Breast epithelium (tissue), 4 donors: ENCODE measurements at regions not wholly inside any gene's neighbourhood (a gene's known extent, or its start where the extent isn't known, plus 50 kb on each side); places are given as distances from the start of the nearest gene placed in this dataset.

Source experiments
- DNase-seq, 2 donors: peaks; one replicate each; pipeline ENCODE4 v3.0.0-alpha.2; 2019; ENCODE audit warnings: low spot score in 2 of 2
- H3K27ac ChIP-seq, 2 donors: fragments of 200-600 bp; sonication (generic) in 1 of 2; one replicate each; pipeline ENCODE4 v1.5.1; 2016 to 2019; ENCODE audit warnings: mild to moderate bottlenecking in 1 of 2
- H3K27me3 ChIP-seq, 2 donors: fragments of 200-600 bp; sonication (generic) in 1 of 2; one replicate each; pipeline versions ENCODE4 v1.5.1 to v1.6.0; 2017 to 2019; ENCODE audit warnings: control low read depth in 1 of 2, mild to moderate bottlenecking in 1 of 2
- H3K36me3 ChIP-seq: fragments of 200-600 bp; one replicate; pipeline ENCODE4 v1.5.1; 2019
- H3K4me1 ChIP-seq, 2 donors: fragments of 200-600 bp; sonication (generic); one replicate each; pipeline ENCODE4 v1.5.1; 2016 to 2019; ENCODE audit warnings: control low read depth in 1 of 2
- H3K4me3 ChIP-seq, 3 donors: fragments of 200-600 bp; sonication (generic); 1 replicate in 2 of 3; 2 replicates in 1 of 3; pipeline ENCODE4 v1.5.1; 2016 to 2019; ENCODE audit warnings: mild to moderate bottlenecking in 3 of 3, moderate library complexity in 2 of 3
- H3K9me3 ChIP-seq, 2 donors: fragments of 200-600 bp; sonication (generic) in 1 of 2; one replicate each; pipeline ENCODE4 v1.5.1; 2016 to 2019; ENCODE audit warnings: control low read depth in 1 of 2
- POLR2A ChIP-seq: fragments of 450-650 bp; IDR thresholded peaks from one replicate; pipeline ENCODE4 v1.6.1; 2016; ENCODE audit warnings: antibody characterized with exemption, mild to moderate bottlenecking, moderate library complexity
- POLR2AphosphoS5 ChIP-seq, 3 donors: sonication (generic); formaldehyde crosslinking; IDR thresholded peaks; one replicate each; pipeline ENCODE4 v1.6.1; 2017; ENCODE audit warnings: antibody characterized with exemption in 3 of 3
- intact Hi-C: fragments of 100-400 bp; cut with DNase I; formaldehyde crosslinking; loops from one replicate; pipeline ENCODE4 v1.15.1; 2023; ENCODE audit warnings: low total_unique reads
- TF ChIP-seq, protein P1 (sequence below), 3 donors: fragments of 450-650 bp; IDR thresholded peaks; one replicate each; pipeline ENCODE4 v1.5.1; 2016 to 2017; ENCODE audit warnings: antibody characterized with exemption in 3 of 3, mild to moderate bottlenecking in 3 of 3, moderate library complexity in 3 of 3

DNA sequence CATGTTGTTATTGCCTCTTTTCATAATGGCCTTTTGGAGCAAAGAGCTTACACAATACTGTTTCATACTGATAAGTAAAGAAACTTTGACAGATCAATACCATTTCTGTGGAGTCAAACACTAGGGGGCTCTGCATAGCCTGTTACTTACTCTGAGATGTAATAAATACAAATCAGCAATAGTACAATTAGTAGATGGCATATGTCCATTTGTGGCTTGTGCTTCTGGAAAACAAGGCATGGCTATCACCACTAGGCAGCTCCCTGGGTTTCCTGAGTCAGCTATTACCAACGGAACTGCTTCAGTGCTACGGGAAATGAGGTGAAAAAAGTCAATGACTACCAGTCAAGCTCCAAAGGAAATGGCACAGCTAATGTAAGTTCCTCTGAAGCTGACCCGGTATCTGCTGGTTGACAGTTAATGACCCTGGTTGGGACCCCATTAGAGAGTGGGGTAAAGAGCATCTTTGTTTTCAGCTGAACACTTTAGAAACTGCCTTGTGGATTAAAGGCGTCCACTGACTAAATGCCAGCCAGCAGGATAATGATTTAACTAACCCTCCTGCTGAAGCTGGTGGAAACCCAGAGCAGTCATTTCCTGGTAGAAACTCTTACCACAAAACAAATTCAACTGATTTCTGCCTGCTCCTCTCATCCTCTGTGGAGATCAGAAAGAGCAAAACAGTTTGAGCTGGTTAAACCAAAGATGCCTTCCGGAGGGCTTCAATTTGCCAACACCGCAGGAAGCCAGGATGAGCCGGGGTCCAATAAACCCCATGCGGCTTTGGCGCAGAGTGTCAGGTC lies 69.0 kb upstream of the FAM169A start:
- H3K4me1 ChIP-seq: no peaks in the 10 kb centered on the region
- no peaks in the 10 kb centered on the region for H3K9me3 ChIP-seq
- no peaks in the 10 kb centered on the region for H3K36me3 ChIP-seq
- no peak for DNase-seq
- no peak overlapping the region for H3K4me3 ChIP-seq
- intact Hi-C loops: no loop called here
- H3K27ac ChIP-seq: peak overlapping the region in 1 of 2 donors; percentile 20
- TF ChIP-seq, protein P1, sequence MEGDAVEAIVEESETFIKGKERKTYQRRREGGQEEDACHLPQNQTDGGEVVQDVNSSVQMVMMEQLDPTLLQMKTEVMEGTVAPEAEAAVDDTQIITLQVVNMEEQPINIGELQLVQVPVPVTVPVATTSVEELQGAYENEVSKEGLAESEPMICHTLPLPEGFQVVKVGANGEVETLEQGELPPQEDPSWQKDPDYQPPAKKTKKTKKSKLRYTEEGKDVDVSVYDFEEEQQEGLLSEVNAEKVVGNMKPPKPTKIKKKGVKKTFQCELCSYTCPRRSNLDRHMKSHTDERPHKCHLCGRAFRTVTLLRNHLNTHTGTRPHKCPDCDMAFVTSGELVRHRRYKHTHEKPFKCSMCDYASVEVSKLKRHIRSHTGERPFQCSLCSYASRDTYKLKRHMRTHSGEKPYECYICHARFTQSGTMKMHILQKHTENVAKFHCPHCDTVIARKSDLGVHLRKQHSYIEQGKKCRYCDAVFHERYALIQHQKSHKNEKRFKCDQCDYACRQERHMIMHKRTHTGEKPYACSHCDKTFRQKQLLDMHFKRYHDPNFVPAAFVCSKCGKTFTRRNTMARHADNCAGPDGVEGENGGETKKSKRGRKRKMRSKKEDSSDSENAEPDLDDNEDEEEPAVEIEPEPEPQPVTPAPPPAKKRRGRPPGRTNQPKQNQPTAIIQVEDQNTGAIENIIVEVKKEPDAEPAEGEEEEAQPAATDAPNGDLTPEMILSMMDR (IDR thresholded peaks at IDR 0.05): no peak
- TF ChIP-seq POLR2AphosphoS5 (IDR thresholded peaks at IDR 0.05): no peak
- no peak for TF ChIP-seq POLR2A
- no peaks in the 10 kb centered on the region for H3K27me3 ChIP-seq

DNA sequence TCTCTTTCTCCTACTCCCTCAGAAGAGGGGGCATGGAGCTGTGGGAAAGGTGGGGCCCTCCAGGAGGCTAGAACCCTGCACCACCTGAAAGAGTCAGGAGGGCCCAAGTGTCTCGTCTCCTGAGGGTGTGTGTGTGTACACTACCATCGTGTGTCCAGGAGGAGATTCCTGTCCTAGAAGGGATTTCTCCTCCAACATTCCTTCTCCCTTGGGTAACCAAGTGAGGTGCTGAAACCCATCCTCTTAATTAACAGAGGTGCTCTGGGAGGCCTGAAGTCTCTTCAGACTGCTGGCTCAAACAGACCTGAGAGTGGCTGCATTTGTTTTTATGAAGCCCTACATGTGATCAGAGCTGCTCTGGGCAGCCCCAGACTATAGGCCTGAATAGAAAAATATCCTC lies 61.1 kb upstream of the FAM169A start:
- no peaks in the 10 kb centered on the region for H3K36me3 ChIP-seq
- intact Hi-C loops: no loop called here
- no peaks in the 10 kb centered on the region for H3K27me3 ChIP-seq
- TF ChIP-seq POLR2AphosphoS5 (IDR thresholded peaks at IDR 0.05): no peak
- no peak for TF ChIP-seq POLR2A
- TF ChIP-seq, protein P1 (IDR thresholded peaks at IDR 0.05): no peak
- DNase-seq: no peak
- no peak overlapping the region for H3K4me3 ChIP-seq
- H3K4me1 ChIP-seq: no peaks in the 10 kb centered on the region
- H3K9me3 ChIP-seq: no peaks in the 10 kb centered on the region
- H3K27ac ChIP-seq: no peak overlapping the region

DNA sequence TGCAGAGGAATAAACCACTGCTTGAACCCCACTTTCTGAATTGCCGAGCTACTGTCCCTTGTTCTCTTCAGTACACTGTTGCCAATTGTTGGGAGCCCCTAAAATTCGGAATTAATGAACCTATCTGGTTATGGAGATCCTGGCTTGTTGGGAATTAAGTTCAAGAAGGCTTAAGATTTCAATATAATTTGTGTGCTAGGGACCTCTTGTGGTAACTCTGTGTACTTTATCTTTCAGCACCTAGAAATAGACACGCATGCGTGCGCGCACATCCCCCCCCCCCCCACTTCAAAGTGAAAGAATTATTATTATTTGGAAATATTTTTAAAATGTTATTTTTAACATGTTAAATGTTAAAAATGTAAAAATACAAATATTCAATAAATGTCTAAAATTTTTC lies 53.3 kb upstream of the FAM169A start:
- H3K4me1 ChIP-seq: no peaks in the 10 kb centered on the region
- no peak for DNase-seq
- no peaks in the 10 kb centered on the region for H3K27me3 ChIP-seq
- intact Hi-C loops: no loop called here
- no peak overlapping the region for H3K4me3 ChIP-seq
- no peaks in the 10 kb centered on the region for H3K9me3 ChIP-seq
- H3K36me3 ChIP-seq: no peaks in the 10 kb centered on the region
- H3K27ac ChIP-seq: no peak overlapping the region
- TF ChIP-seq, protein P1 (IDR thresholded peaks at IDR 0.05): peak; percentile 35 to 62 (median 57)
- TF ChIP-seq POLR2A: no peak

DNA sequence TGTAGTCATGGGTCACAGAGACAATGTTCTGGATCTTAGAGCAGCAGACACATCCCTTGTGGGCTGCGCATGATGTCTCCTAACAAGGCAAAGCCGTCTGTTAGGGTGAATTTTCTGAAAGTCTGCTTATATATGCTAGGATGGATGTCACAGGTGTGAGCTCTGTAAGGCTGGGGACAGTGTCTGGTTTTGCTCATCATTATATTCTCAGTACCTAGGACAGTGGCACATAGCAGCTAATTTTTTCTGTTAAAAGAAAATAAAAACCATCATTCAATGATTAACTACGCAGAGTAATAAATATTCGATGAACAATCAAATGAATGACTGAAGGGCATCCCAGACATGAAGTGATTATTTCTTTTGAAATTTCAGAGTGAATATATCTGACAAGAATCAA lies 52.9 kb upstream of the FAM169A start:
- Histone ChIP-seq H3K36me3 (no peaks in the 10 kb centered on the region), H3K4me3 (no peak overlapping the region), H3K27me3 (no peaks in the 10 kb centered on the region), H3K4me1 (no peaks in the 10 kb centered on the region), H3K9me3 (no peaks in the 10 kb centered on the region), H3K27ac (no peak overlapping the region)
- no peak for DNase-seq
- TF ChIP-seq POLR2A: no peak
- TF ChIP-seq, protein P1 (IDR thresholded peaks at IDR 0.05): no peak
- no peak for TF ChIP-seq POLR2AphosphoS5 (IDR thresholded peaks at IDR 0.05)
- intact Hi-C loops: no loop called here

- H3K27me3 ChIP-seq: no peaks in the 10 kb centered on the region
- no peaks in the 10 kb centered on the region for H3K9me3 ChIP-seq
- intact Hi-C loops: no loop called here
- H3K4me1 ChIP-seq: no peaks in the 10 kb centered on the region
- TF ChIP-seq POLR2AphosphoS5 (IDR thresholded peaks at IDR 0.05): no peak
- TF ChIP-seq, protein P1 (IDR thresholded peaks at IDR 0.05): no peak
- TF ChIP-seq POLR2A: no peak
- no peaks in the 10 kb centered on the region for H3K36me3 ChIP-seq
- no peak overlapping the region for H3K27ac ChIP-seq
- no peak for DNase-seq
- no peak overlapping the region for H3K4me3 ChIP-seq
These were observed 52.1 kb upstream of the FAM169A start for GRCh38 chr5:74918232-74918669.
